Uterus (tissue), 2 donors: ENCODE measurements at regions not wholly inside any gene's neighbourhood (a gene's known extent, or its start where the extent isn't known, plus 50 kb on each side); places are given as distances from the start of the nearest gene placed in this dataset.

Source experiments
- CTCF ChIP-seq, 4 experiments: fragments of 200-600 bp in 2 of 4; fragments of 450-650 bp in 2 of 4; sonication (generic) in 2 of 4; IDR thresholded peaks; one replicate each; pipeline ENCODE4 v1.5.1; 2016 to 2019; ENCODE audit warnings: antibody characterized with exemption in 4 of 4, mild to moderate bottlenecking in 2 of 4, moderate library complexity in 1 of 4
- POLR2A ChIP-seq, 2 donors: fragments of 450-650 bp; IDR thresholded peaks; one replicate each; pipeline ENCODE4 v1.6.1; 2016; ENCODE audit warnings: antibody characterized with exemption in 2 of 2, mild to moderate bottlenecking in 1 of 2, moderate library complexity in 1 of 2

GRCh38 chr10:45136256-45136655 lies 135.5 kb downstream of the ZNF22 start:
- no peak for TF ChIP-seq CTCF (IDR thresholded peaks at IDR 0.05)
- TF ChIP-seq POLR2A (IDR thresholded peaks at IDR 0.05), result no peak
